IMR-90 (cell line): ENCODE measurements at regions not wholly inside any gene's neighbourhood (a gene's known extent, or its start where the extent isn't known, plus 50 kb on each side); places are given as distances from the start of the nearest gene placed in this dataset.

ENCODE experiments used
- BHLHE40 ChIP-seq: fragments of 150-350 bp; IDR thresholded peaks from 2 replicates; pipeline ENCODE4 v1.6.1; 2016; ENCODE audit warnings: mild to moderate bottlenecking, low read depth, low read length
- CEBPB ChIP-seq: IDR thresholded peaks from 2 replicates; pipeline ENCODE4 v1.6.1; 2012; ENCODE audit warnings: low read depth, low read length, improper control_type of control experiment
- CHD1 ChIP-seq: IDR thresholded peaks from 2 replicates; pipeline ENCODE4 v1.6.1; 2012; ENCODE audit warnings: low read depth, low read length, improper control_type of control experiment
- FOS ChIP-seq: fragments of 150-350 bp; IDR thresholded peaks from 2 replicates; pipeline ENCODE4 v1.6.1; 2016; ENCODE audit warnings: low read depth, low read length
- MAZ ChIP-seq: IDR thresholded peaks from 2 replicates; pipeline ENCODE4 v1.6.1; 2012; ENCODE audit warnings: low read depth, mild to moderate bottlenecking, low read length, improper control_type of control experiment, moderate library complexity, borderline replicate concordance
- MXI1 ChIP-seq: IDR thresholded peaks from 2 replicates; pipeline ENCODE4 v1.6.1; 2012; ENCODE audit warnings: low read depth, mild to moderate bottlenecking, low read length, moderate library complexity, borderline replicate concordance
- NFE2L2 ChIP-seq: fragments of 150-350 bp; IDR thresholded peaks from 2 replicates; pipeline ENCODE4 v1.6.1; 2016; ENCODE audit warnings: low read depth, mild to moderate bottlenecking, low read length
- POLR2A ChIP-seq: IDR thresholded peaks from 2 replicates; pipeline ENCODE4 v1.6.1; 2012; ENCODE audit warnings: mild to moderate bottlenecking, low read depth, low read length
- RAD21 ChIP-seq: IDR thresholded peaks from 2 replicates; pipeline ENCODE4 v1.6.1; 2012; ENCODE audit warnings: low read length, improper control_type of control experiment
- RCOR1 ChIP-seq: IDR thresholded peaks from 2 replicates; pipeline ENCODE4 v1.6.1; 2012; ENCODE audit warnings: mild to moderate bottlenecking, low read length, improper control_type of control experiment; ENCODE audit not compliant: insufficient replicate concordance
- RFX5 ChIP-seq: IDR thresholded peaks from 2 replicates; pipeline ENCODE4 v1.8.0; 2012; ENCODE audit warnings: low read depth, mild to moderate bottlenecking, low read length, moderate library complexity
- SMC3 ChIP-seq: fragments of 150-350 bp; IDR thresholded peaks from 2 replicates; pipeline ENCODE4 v1.6.1; 2016; ENCODE audit warnings: low read depth, mild to moderate bottlenecking, antibody characterized with exemption, low read length, moderate library complexity
- TF ChIP-seq, protein P1 (sequence below): conservative IDR thresholded peaks from 2 replicates; pipeline ENCODE4 v1.5.1; 2012; ENCODE audit warnings: mild to moderate bottlenecking, low read depth, low read length, improper control_type of control experiment
- TF ChIP-seq, protein P2 (sequence below): fragments of 150-350 bp; IDR thresholded peaks from 2 replicates; pipeline ENCODE4 v1.6.1; 2017; ENCODE audit warnings: mild to moderate bottlenecking, antibody characterized with exemption, low read length, low read depth

DNA sequence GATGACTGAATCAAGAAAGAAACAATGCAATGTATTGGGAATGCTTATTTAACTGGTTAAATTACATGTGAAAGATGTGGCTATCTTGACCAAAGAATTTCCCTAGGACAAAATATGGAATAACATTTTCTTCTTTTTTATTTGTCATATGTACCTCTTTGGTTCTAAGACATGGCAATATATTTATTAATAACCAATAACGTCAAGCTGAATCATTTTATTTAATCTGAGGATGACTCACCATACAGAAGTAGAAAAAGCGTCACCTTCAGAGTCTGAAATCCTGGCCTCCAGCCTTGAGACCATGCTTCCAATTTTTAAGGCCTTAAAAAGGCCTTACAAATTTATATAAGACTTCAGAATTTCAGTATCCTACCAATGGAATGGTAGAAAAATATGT lies 1464.9 kb downstream of the SUCLG1 start:
- no peak for TF ChIP-seq FOS
- no peak for TF ChIP-seq BHLHE40
- TF ChIP-seq MXI1: no peak
- no peak for TF ChIP-seq POLR2A
- TF ChIP-seq, protein P1, sequence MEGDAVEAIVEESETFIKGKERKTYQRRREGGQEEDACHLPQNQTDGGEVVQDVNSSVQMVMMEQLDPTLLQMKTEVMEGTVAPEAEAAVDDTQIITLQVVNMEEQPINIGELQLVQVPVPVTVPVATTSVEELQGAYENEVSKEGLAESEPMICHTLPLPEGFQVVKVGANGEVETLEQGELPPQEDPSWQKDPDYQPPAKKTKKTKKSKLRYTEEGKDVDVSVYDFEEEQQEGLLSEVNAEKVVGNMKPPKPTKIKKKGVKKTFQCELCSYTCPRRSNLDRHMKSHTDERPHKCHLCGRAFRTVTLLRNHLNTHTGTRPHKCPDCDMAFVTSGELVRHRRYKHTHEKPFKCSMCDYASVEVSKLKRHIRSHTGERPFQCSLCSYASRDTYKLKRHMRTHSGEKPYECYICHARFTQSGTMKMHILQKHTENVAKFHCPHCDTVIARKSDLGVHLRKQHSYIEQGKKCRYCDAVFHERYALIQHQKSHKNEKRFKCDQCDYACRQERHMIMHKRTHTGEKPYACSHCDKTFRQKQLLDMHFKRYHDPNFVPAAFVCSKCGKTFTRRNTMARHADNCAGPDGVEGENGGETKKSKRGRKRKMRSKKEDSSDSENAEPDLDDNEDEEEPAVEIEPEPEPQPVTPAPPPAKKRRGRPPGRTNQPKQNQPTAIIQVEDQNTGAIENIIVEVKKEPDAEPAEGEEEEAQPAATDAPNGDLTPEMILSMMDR: no peak
- TF ChIP-seq MAZ: no peak
- no peak for TF ChIP-seq CEBPB
- TF ChIP-seq RCOR1: no peak
- no peak for TF ChIP-seq RAD21
- TF ChIP-seq, protein P2, sequence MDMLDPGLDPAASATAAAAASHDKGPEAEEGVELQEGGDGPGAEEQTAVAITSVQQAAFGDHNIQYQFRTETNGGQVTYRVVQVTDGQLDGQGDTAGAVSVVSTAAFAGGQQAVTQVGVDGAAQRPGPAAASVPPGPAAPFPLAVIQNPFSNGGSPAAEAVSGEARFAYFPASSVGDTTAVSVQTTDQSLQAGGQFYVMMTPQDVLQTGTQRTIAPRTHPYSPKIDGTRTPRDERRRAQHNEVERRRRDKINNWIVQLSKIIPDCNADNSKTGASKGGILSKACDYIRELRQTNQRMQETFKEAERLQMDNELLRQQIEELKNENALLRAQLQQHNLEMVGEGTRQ: no peak
- no peak for TF ChIP-seq CHD1
- no peak for TF ChIP-seq SMC3
- TF ChIP-seq NFE2L2: no peak
- no peak for TF ChIP-seq RFX5
